ENCODE measurements at regions not wholly inside any gene's neighbourhood (a gene's known extent, or its start where the extent isn't known, plus 50 kb on each side); places are given as distances from the start of the nearest gene placed in this dataset.
"Not testable (repeated sequence)": the region's sequence is repeated elsewhere in the genome, so short reads cannot be mapped to it uniquely, and the experiment has no call there.

DNA sequence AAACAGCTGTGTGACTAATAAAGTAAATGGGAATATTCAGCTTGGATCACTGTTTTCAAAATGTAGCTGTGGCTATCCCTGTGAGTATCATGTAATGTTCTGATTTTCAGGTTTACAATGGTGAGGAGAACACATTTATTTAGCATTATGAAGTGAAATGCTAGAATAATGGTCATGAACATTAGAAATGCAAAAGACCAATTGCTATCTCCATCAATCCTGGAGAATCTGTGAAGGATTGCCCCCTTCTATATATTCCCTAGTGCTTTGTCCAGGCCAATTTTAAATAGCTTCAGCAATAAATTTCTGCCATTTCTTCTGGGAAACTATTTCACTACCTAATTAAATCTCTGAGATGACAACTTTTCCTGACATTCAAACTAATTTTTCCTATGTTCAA is 1399.1 kb downstream of the PCDH19 start:
- H3K4me3 ChIP-seq (ENCODE audit: low read length): no peak overlapping the region

DNA sequence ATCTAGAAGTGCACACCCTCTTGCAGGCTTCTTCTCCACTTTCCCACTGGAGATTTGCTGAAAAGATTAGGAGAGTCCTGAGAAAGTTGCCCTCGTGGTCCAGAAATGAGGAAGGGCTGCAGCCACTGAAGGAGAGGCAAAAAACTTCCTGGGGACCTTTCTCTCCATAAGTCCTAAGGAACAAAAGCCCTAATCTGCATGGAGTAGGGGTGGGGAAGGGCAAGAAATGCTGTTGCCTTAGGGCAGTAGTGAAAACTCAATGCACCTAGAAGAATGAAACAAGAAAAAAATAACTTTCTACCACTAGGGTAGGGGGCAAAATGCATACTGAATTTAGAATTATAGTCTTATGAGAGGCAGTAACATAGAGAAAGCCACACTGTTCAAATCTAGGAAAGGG is 1408.8 kb downstream of the PCDH19 start:
- Histone ChIP-seq H3K4me3 (ENCODE audit: low read length) (no peak overlapping the region), H3K4me1 (ENCODE audit: control insufficient read depth, insufficient read depth, low read length) (no peaks in the 10 kb centered on the region), H3K27ac (ENCODE audit: low read length) (no peak overlapping the region), H3K9me3 (ENCODE audit: control insufficient read depth, low read depth, low read length) (no peaks in the 10 kb centered on the region), H3K27me3 (ENCODE audit: control insufficient read depth, insufficient read depth, low read length) (no peaks in the 10 kb centered on the region), H3K36me3 (ENCODE audit: control insufficient read depth, insufficient read depth, low read length) (no peaks in the 10 kb centered on the region)
- DNase-seq: no peak
- WGBS (ENCODE audit: insufficient coverage, low lambda C conversion rate): no CpG with 5 or more reads among the region's 1 CpG

More for the DNA sequence above, 1399.1 kb downstream of the PCDH19 start:
- Histone ChIP-seq H3K27me3 (ENCODE audit: control insufficient read depth, insufficient read depth, low read length) (no peaks in the 10 kb centered on the region), H3K36me3 (ENCODE audit: control insufficient read depth, insufficient read depth, low read length) (no peaks in the 10 kb centered on the region), H3K9me3 (ENCODE audit: control insufficient read depth, low read depth, low read length) (no peaks in the 10 kb centered on the region), H3K4me1 (ENCODE audit: control insufficient read depth, insufficient read depth, low read length) (no peaks in the 10 kb centered on the region), H3K27ac (ENCODE audit: low read length) (no peak overlapping the region)
- DNase-seq: no peak

DNA sequence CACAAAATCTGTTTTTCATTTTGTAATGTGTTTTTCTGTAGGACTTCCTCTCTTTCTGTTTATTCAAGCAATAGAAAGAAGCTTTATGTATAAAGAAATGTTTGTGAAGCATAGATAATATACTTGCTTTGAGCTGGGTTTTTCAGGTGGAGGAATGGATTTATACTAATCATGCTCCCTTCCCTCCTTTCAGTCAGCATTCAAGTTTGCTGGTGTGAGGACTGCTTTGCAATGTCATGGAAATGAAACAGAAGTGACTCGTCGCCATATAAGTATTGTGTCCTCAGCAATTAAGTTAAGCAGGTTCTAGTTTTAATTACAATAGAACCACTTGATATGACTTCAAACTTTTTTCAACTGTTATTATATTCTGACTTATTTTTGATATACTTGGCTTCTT is 1447.1 kb downstream of the PCDH19 start:
- no CpG with 5 or more reads among the region's 2 CpGs for WGBS (ENCODE audit: insufficient coverage, low lambda C conversion rate)
- Histone ChIP-seq H3K9me3 (ENCODE audit: control insufficient read depth, low read depth, low read length) (no peaks in the 10 kb centered on the region), H3K27me3 (ENCODE audit: control insufficient read depth, insufficient read depth, low read length) (no peaks in the 10 kb centered on the region), H3K36me3 (ENCODE audit: control insufficient read depth, insufficient read depth, low read length) (no peaks in the 10 kb centered on the region), H3K4me3 (ENCODE audit: low read length) (no peak overlapping the region), H3K27ac (ENCODE audit: low read length) (no peak overlapping the region), H3K4me1 (ENCODE audit: control insufficient read depth, insufficient read depth, low read length) (no peaks in the 10 kb centered on the region)
- DNase-seq: no peak

DNA sequence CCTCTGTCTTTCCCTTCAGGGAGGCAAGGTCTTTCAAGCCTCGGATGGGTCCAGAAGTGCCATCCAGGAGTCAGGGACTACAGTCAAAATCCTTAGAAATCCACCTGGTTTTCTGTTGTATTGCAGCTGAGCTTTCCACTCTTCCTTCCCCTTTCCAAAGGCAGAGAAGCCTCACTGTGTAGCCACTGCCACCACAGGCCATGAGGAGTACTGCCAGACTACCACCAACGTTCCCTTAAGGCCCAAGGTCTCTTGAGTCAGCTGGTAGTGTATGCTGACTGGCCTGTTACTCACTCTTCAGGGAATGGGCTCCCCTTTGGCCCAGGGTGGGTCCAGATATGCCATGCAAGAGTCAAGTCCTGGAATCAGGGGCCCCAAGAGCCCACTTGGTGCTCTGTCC is 1454.1 kb downstream of the PCDH19 start:
- DNase-seq: no peak
- WGBS (ENCODE audit: insufficient coverage, low lambda C conversion rate): no CpG with 5 or more reads among the region's 2 CpGs
- H3K27me3 ChIP-seq (ENCODE audit: control insufficient read depth, insufficient read depth, low read length): no peaks in the 10 kb centered on the region
- H3K27ac ChIP-seq (ENCODE audit: low read length): no peak overlapping the region
- no peak overlapping the region for H3K4me3 ChIP-seq (ENCODE audit: low read length)
- no peaks in the 10 kb centered on the region for H3K4me1 ChIP-seq (ENCODE audit: control insufficient read depth, insufficient read depth, low read length)
- no peaks in the 10 kb centered on the region for H3K36me3 ChIP-seq (ENCODE audit: control insufficient read depth, insufficient read depth, low read length)
- H3K9me3 ChIP-seq (ENCODE audit: control insufficient read depth, low read depth, low read length): no peaks in the 10 kb centered on the region

DNA sequence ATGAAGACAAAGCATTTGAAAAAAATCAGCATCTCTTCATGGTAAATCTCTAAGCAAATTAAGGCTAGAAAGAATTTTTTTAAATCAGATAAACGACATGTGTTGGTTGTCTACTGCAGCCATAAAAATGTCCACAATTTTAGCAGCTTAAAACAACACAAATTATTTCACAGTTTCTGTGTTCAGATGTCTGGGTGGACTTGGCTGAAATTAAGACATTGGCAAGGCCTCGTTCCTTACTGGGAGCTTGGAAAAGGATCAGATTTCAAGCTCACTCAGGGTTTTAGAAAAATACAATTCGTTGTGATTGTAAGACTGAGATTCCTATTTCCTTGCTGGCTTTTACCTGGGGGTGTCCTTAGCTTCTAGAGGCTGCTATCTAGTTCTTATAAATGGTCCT is 1470.6 kb downstream of the PCDH19 start:
- Histone ChIP-seq H3K4me3 (ENCODE audit: low read length) (no peak overlapping the region), H3K9me3 (ENCODE audit: control insufficient read depth, low read depth, low read length) (no peaks in the 10 kb centered on the region), H3K36me3 (ENCODE audit: control insufficient read depth, insufficient read depth, low read length) (no peaks in the 10 kb centered on the region), H3K27ac (ENCODE audit: low read length) (no peak overlapping the region), H3K27me3 (ENCODE audit: control insufficient read depth, insufficient read depth, low read length) (no peaks in the 10 kb centered on the region), H3K4me1 (ENCODE audit: control insufficient read depth, insufficient read depth, low read length) (no peaks in the 10 kb centered on the region)
- WGBS (ENCODE audit: insufficient coverage, low lambda C conversion rate): no CpG with 5 or more reads among the region's 3 CpGs
- DNase-seq: no peak

DNA sequence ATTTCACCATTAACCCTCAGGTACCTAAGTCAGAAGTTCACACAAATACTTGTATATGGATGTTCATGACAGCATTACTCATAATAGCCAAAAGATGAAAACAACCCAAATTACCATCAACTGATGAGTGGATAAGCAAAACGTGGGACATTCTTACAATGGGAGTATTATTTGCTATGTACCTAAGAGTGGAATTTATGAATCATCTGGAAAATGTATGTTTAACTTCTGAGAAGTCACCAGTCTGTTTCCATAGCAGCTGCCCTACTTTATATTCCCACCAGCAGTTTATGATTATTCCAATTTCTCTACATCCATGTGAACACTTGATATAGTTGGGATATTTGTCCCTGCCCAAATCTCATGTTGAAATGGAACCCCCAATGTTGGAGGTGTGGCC is 1478.9 kb downstream of the PCDH19 start:
- Histone ChIP-seq H3K36me3 (ENCODE audit: control insufficient read depth, insufficient read depth, low read length) (no peaks in the 10 kb centered on the region), H3K4me3 (ENCODE audit: low read length) (no peak overlapping the region), H3K9me3 (ENCODE audit: control insufficient read depth, low read depth, low read length) (no peaks in the 10 kb centered on the region), H3K27me3 (ENCODE audit: control insufficient read depth, insufficient read depth, low read length) (no peaks in the 10 kb centered on the region), H3K4me1 (ENCODE audit: control insufficient read depth, insufficient read depth, low read length) (no peaks in the 10 kb centered on the region), H3K27ac (ENCODE audit: low read length) (no peak overlapping the region)
- no CpG with 5 or more reads among the region's 1 CpG for WGBS (ENCODE audit: insufficient coverage, low lambda C conversion rate)
- DNase-seq: no peak

DNA sequence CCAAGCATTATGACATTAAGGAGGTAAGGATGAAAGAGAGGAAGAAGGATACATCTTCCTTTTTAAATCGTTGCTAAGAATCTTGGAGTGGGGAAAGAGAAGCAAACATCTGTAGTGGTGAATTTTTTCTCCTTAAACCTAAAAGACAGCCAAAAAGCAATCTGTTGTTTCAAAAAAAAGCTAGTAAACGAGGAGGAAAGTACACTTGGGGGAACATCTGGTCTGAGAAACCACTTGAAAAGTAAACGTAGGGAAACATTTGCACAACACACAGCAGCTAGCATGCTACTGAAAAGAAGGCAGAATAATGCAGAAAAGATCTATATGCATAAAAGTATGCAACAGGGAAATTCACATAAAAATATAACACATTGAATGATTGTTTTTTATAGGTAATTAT is 1485.6 kb downstream of the PCDH19 start:
- H3K36me3 ChIP-seq (ENCODE audit: control insufficient read depth, insufficient read depth, low read length): no peaks in the 10 kb centered on the region
- DNase-seq: peak in 1 of 2 donors; percentile 1
- H3K9me3 ChIP-seq (ENCODE audit: control insufficient read depth, low read depth, low read length): no peaks in the 10 kb centered on the region
- no peaks in the 10 kb centered on the region for H3K4me1 ChIP-seq (ENCODE audit: control insufficient read depth, insufficient read depth, low read length)
- WGBS (ENCODE audit: insufficient coverage, low lambda C conversion rate): no CpG with 5 or more reads among the region's 3 CpGs
- no peak overlapping the region for H3K4me3 ChIP-seq (ENCODE audit: low read length)
- no peaks in the 10 kb centered on the region for H3K27me3 ChIP-seq (ENCODE audit: control insufficient read depth, insufficient read depth, low read length)
- H3K27ac ChIP-seq (ENCODE audit: low read length): no peak overlapping the region

DNA sequence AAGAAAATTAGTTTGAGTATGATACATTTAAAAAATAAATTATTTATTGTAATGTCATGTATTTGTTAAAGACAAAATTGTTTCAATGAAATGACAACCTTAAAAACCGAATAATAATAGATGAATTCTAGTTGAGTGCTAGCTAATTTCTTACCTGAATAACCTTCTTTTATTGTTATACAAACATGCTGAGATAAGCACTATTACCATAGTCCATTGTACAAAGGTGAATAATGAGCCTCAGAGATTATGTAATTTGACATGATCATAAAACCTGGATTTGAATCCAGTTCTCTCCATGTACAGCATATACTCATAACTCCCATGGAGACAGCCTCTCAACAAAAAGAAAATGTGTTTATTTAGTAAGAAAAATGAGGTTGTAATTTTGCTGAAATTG is 1512.9 kb downstream of the PCDH19 start:
- Histone ChIP-seq H3K4me3 (ENCODE audit: low read length) (no peak overlapping the region), H3K36me3 (ENCODE audit: control insufficient read depth, insufficient read depth, low read length) (no peaks in the 10 kb centered on the region), H3K4me1 (ENCODE audit: control insufficient read depth, insufficient read depth, low read length) (no peaks in the 10 kb centered on the region), H3K9me3 (ENCODE audit: control insufficient read depth, low read depth, low read length) (no peaks in the 10 kb centered on the region), H3K27me3 (ENCODE audit: control insufficient read depth, insufficient read depth, low read length) (no peaks in the 10 kb centered on the region), H3K27ac (ENCODE audit: low read length) (no peak overlapping the region)
- no peak for DNase-seq
- WGBS (ENCODE audit: insufficient coverage, low lambda C conversion rate): 100% methylated on average over 1 of the region's 1 CpG

DNA sequence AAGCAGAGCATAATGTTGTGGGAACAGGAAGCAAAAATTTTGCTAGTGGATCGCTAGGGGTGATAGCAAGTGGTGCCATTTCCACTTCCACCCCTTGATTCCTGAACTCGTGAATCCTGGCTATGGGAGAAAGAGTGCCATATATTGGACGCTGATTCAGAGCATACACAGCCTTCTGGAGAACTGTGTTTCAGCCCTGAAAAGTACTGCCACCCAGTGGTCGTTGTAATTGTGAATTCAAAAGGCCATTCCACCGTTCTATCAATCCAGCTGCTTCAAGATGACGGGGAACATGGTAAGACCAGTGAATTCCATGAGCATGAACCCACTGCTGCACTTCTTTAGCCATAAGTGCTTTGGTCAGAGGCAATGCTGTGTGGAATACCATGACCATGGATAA is 1559.4 kb downstream of the PCDH19 start:
- H3K36me3 ChIP-seq (ENCODE audit: control insufficient read depth, insufficient read depth, low read length); H3K4me3 ChIP-seq (ENCODE audit: low read length); H3K4me1 ChIP-seq (ENCODE audit: control insufficient read depth, insufficient read depth, low read length); H3K9me3 ChIP-seq (ENCODE audit: control insufficient read depth, low read depth, low read length); DNase-seq; H3K27ac ChIP-seq (ENCODE audit: low read length); H3K27me3 ChIP-seq (ENCODE audit: control insufficient read depth, insufficient read depth, low read length): not testable (repeated sequence)
- WGBS (ENCODE audit: insufficient coverage, low lambda C conversion rate): no CpG with 5 or more reads among the region's 6 CpGs
